Activated CD8-positive, alpha-beta memory T cell treated with anti-CD3 and anti-CD28 coated beads for 1 hour (primary cell): ENCODE measurements at regions not wholly inside any gene's neighbourhood (a gene's known extent, or its start where the extent isn't known, plus 50 kb on each side); places are given as distances from the start of the nearest gene placed in this dataset.

Experiments used
- DNase-seq, 2 donors: peaks; one replicate each; pipeline ENCODE4 v3.0.0-alpha.2; 2020; ENCODE audit warnings: low read depth in 1 of 2; ENCODE audit errors: extremely low read depth in 1 of 2

- DNase-seq, result no peak
Observed at GRCh38 chrX:39645178-39645895, 452.4 kb downstream of the BCOR start.

GRCh38 chrX:39648548-39649254 is 449.1 kb downstream of the BCOR start:
- no peak for DNase-seq

GRCh38 chrX:39650768-39651347 is 446.9 kb downstream of the BCOR start:
- DNase-seq, result no peak

GRCh38 chrX:39652336-39652735 is 445.4 kb downstream of the BCOR start:
- DNase-seq, result no peak

GRCh38 chrX:39653691-39654090 is 444.1 kb downstream of the BCOR start:
- no peak for DNase-seq

GRCh38 chrX:39654183-39654925 is 443.4 kb downstream of the BCOR start:
- DNase-seq, result no peak

GRCh38 chrX:39654952-39655351 is 442.8 kb downstream of the BCOR start:
- no peak for DNase-seq

- no peak for DNase-seq
Observed at GRCh38 chrX:39661116-39661907, 436.4 kb downstream of the BCOR start.

GRCh38 chrX:39665830-39666518 is 431.8 kb downstream of the BCOR start:
- no peak for DNase-seq

- no peak for DNase-seq
Observed at GRCh38 chrX:39667191-39667590, 430.6 kb downstream of the BCOR start.

- DNase-seq, result no peak
Observed at GRCh38 chrX:39667736-39668482, 429.8 kb downstream of the BCOR start.

- no peak for DNase-seq
Observed at GRCh38 chrX:39669668-39670067, 428.1 kb downstream of the BCOR start.

- DNase-seq, result no peak
Observed at GRCh38 chrX:39670281-39670680, 427.5 kb downstream of the BCOR start.

- no peak for DNase-seq
Observed at GRCh38 chrX:39672405-39672804, 425.4 kb downstream of the BCOR start.

- DNase-seq, result no peak
Observed at GRCh38 chrX:39674490-39675161, 423.1 kb downstream of the BCOR start.

GRCh38 chrX:39675162-39675553 is 422.6 kb downstream of the BCOR start:
- DNase-seq, result no peak

- no peak for DNase-seq
Observed at GRCh38 chrX:39675619-39676018, 422.1 kb downstream of the BCOR start.

- DNase-seq, result no peak
Observed at GRCh38 chrX:39676434-39676833, 421.3 kb downstream of the BCOR start.

GRCh38 chrX:39677585-39677977 is 420.2 kb downstream of the BCOR start:
- DNase-seq, result no peak
